ENCODE measurements at regions not wholly inside any gene's neighbourhood (a gene's known extent, or its start where the extent isn't known, plus 50 kb on each side); places are given as distances from the start of the nearest gene placed in this dataset.

DNA sequence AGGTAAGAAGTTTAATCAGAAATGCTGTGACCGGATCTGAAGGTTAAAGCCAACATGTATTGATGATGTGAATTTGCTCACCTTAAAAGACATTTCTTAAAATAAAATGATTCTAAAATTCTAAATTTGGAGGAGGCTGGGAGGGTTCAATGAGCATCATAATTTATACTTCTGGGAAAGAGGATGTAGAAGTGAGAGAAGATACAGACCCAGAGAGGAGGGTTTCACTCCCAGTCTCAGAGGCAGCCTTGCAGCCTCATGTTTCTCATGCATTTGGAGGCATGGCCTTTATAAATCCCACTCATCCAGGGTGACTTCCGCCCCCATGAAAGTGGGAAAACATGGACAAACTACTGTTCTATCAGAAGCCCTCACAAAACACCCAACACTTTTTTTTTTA lies 305.6 kb upstream of the PITRM1 start:
- no peak for FAIRE-seq

DNA sequence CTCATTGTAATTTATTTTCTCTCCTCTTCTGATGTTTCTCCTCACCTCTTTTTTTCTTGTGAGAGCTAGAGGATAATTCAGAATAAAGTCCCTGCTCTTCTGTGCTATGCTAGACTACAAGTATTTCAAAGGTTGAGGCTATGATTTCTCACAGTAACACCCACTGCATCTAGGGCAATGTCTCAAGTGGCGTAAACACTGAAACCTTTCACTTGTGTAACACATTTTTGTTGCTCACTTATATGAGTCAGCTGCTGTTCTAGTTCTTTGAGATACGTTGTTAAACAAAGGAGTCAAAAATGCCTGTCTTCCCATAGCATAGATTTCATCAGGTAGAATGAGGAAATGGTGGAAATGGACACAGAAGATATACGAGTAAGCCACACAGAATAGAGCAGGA lies 305.1 kb upstream of the PITRM1 start:
- no peak for FAIRE-seq

DNA sequence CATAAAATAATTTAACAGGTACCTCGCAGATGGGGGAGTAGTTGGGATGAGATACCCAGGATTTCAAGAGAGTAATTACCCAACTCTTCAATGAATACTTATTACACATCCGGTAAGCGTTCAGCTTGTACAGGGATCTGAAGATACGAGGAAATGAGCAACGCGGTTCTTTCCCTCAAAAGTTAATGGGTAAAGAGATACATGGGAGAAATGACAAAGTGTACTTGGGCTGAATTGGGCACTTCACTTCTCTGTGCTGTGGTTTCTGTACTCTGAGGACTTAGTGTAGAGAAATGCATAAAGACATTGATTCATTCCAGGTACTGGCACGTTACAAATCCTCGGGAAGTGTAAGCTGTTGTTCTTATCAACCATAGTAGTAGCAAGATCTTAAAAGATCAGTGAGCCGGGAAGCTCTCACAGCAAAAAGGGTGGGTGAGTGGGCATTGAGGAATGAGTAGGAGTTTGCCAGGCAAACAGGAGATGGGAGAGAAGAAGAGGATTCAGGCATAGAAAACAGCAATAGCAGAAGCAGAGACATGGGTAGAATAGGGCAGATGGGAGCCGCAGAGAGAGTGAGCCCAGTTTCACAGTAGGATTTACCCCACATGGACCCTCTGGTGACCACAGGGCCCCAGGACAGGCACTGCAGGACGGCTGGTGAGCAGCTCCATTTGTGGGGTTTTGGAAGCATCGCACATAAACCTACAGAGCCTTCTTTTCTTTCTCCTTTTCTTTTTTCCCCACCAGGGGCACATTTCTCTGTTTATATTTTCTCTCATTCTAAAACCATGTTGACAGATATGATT lies 304.3 kb upstream of the PITRM1 start:
- no peak for FAIRE-seq

DNA sequence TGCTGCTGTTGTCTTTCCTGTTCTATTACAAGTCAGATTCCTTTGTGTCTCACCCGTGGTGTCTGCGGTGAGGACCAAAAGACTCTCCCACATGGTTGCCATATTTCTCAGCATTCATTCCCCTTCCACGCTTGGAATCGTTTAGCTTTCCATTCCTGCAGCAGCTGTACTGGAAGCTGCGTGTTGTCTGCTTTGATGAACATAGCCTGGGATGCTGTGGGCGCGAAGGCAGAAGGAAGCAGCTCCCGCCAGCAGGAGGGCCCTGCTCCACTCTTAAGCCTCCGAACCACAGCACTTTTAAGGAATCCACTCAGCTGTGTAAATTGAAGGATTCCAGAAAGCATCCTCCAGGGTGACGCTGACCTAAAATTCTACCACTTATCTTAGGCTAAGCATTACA lies 303.6 kb upstream of the PITRM1 start:
- FAIRE-seq: no peak

DNA sequence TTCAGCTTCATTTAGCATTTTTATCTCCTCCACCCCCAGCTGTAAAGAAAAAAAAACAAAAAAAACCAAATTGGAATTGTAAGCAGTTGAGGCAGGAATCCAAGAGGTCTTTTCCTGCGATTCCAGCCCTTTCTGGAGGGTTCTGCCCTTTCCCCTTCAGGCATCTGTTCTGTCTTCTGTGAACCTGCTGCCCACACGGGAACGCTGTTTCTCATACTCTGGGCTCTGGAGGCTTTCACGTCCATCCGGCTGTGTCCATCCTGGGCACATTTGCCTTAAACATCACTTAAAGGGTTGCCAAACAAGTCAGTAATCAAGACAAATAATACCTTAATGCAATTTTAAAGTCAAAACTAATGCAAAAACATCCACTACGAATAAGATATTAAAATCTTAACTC lies 302.8 kb upstream of the PITRM1 start:
- FAIRE-seq: no peak

DNA sequence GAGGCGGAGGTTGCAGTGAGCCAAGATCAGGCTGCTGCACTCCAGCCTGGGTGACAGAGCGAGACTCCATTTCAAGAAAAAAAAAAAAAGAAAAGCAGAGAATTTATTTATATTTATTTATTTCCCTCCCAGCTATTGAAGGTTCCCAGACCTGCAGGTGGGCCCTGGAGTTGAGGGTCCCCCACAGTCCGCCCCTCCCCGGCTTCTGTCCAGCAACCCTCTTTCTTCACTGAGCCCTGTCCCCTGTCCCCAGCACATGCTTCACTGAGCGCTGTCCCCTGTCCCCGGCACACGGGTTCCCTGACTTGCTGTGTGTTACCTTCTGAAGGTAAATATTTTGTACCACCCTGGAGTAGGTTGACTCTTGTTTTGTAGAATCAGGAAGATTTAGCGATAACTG lies 301.7 kb upstream of the PITRM1 start:
- FAIRE-seq: no peak

DNA sequence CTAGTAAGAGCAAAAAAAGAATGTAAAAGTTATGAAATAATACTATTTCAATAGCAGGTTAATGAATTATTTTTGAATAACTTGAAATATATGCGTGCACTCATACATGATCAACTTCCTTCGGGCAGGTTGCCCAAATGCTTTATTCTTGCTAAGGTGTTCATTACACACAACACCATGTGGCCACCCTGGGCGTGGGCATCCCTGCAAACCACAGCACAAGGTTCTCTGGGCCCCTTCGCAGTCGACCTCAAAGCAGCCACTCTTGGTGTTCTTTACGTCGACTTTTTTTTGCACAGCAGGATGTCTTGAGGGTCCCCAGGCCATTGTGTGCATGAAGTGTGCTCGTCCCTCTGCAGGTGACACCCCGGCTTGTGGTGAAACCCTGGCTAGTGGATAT lies 300.7 kb upstream of the PITRM1 start:
- no peak for FAIRE-seq

DNA sequence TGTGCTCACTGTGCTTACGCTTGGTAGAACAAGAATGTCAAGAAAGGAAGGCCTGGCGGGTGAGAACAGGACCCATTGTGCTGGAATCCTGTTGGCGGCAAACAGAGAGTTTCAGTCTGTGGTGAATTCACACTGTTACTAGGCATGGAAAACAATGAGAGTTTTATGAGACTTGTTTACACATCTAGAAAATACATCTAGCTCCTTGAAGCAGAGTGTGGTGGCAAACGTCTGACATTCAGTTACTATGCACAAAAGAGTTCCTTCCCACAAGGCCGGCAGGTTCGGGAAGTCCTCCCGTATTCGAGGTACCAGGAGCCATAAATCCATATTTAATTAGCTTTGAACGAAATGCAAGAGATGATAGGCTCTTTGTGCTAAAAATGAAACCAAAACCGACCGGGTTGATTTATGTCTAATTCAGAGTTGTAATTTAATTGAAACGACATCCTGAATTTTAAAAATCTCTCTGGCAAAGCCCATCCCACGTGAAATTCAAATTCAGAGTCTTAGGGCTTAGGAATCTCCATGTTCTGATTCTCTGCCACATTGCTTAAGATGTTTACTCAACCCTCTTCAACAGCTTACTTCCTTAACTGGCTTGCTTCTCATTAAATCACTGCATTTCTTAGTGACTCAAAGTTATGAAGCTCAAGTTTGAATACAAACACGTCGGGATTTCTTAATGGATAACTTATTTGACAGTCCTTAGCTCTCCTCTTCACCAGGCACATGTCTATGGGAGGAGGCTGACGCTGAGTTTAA lies 299.9 kb upstream of the PITRM1 start:
- no peak for FAIRE-seq

DNA sequence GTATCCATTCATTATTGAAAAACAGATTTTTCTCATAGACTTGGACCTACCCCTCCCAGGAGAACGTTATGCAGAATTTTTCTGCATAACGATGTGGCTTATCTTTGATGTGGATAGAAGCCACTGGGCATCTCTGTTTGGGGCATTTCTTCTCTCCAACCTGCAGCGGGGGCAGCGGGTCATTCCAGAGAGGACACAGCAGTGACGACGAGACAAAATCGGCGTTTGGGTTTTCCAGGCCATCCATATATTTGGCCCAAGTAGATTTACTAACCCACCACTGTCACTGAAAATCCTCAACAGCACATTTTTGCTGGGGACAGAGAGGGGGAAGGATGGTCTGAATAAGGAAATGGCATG lies 299.3 kb upstream of the PITRM1 start:
- no peak for FAIRE-seq

DNA sequence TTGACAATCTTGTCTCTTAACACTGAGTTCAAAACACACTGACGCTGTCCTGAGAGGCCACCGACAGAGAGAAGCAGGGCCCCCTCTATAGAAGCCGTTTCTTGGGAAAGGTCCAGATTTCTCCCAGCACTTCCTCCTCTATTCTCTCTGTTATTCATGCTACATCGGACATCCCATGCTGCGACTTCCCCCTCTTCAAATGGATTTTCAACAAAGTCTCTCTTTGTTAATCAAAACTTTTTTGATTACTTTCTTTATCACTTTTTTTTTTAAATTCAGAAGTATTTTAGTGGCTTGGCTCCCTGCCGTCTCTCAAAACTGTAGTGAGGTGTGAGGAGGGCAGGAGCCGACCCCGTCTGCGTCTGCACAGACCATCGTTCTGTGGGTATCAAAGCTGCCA lies 298.9 kb upstream of the PITRM1 start:
- no peak for FAIRE-seq

DNA sequence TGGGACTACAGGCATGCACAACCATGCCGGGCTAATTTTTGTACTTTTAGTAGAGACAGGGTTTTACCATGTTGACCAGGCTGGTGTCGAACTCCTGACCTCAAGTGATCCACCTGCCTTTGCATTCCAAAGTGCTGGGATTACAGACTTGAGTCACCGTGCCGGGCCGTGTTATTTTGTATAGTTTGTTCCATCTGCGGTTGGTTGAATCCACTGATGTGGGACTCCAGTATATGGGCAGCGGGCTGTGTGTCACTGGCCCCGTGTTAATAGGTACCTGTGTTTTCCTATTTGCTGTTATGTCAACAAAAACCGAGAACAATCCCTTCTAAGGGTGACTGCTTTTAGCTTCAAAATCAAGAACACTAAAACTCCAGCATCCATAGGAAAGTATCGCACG lies 297.6 kb upstream of the PITRM1 start:
- FAIRE-seq: no peak

DNA sequence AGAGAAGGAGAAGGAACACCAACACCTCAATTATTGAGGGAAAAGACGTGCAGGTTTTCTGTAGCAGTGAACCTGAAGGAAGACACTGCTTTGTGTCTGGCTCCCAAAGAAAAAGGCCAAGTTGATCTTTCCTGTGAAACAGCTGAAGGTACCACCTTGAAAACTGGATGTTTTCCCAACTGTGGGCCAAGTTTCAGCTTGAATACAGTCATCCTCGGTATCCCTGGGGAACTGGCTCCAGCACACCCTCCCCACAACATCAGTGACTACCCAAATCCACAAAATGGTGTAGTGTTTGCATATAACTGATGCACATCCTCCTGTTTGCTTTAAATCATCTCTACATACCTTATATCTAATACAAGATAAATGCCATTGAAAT lies 297.0 kb upstream of the PITRM1 start:
- FAIRE-seq: no peak

DNA sequence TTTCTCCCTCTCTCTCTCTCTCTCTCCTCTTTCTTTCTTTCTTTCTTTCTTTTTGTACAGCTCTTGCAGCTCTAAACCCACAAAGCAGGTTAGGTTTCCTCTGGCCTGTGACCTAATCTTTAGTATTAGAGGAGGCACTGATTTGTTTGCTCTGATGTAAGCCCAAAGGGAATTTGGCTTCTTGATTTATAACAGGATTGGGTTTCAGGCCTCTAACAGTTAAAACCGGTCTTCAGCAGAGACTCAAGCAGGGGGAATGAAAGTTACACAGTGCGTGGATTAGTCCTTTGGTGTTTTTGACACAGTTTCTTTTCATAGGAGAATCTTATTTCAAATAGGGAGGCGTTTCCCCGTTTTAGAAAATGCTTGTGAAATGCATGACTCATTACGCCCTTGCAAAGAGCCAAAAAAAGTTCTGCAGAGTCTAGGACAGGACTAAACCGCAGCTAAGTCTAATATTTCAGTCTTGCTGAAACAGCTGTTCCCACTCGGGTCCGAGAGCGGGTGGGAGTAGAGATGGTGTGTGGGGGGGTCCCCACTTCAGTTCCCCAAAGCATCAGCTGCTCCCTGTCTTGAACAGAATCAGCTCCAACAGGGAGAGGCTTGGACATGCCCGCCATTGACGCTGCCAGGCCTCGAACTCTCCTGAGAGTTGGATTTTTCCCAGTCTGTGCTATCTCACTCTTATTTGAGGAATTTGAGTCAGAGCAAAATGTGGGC lies 296.5 kb upstream of the PITRM1 start:
- no peak for FAIRE-seq

DNA sequence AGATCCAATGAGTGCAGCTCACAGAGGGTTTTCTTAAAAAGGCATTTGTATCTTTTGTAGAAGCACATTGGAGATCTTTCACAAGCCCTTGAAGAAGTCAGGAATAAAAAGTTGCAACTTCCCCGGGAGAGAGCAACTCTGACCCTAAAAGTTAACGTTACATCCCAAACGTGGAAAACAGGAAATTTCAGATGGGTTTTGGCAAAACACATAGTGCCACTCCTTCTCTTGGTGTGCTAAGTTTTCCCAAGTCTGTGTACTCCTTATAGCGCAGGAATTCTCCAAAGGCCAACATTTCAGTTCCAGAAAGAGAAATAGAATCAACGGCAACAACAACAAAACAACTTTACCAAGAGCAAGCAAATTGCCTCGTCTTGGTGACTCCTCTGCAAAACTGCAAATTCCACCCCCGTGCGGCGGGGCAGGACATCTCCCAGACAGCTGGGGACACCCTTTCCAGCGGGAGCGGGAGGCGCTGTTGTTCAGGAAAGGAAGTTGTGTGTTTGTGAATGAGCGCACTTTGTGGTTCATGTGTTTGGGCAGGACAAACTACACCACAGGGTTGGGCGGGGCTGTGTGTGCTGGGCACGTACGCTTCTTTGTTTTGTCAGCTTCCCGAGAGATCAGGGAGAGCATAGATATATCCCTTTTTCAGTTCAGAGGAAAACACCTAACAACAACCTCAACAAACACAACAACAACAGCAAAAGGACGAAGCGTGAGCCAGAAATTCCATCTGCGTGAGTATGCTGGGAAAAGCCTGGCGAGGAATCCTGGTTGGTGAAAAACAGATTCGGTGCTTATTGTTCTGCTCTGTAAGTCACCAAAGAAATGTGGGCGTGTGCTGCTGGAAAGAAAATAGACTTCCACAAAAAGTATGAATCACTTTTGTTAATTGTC lies 294.7 kb upstream of the PITRM1 start:
- no peak for FAIRE-seq

DNA sequence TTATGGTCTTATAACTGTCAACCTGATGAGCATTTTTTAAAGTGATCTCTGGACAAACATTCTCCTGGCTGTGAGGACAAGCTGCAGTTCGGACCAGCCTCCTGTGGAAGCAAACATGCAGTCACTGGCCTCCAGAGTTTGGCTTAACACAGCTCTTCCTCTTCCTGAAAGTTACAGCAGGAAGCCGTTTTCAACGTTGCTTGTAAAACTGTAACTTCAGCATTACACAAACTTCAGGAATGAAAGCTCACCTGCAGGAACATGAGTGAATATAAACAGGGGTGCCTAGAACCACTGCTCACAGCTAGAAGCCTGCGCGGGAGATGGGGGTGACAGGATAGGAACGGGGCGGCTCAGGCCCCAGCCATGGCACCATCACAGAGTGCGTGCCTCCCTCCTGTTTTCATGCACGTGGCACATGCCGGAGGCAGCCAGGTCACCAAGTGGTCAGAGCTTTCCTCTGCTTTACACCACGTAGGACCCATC lies 292.9 kb upstream of the PITRM1 start:
- no peak for FAIRE-seq

DNA sequence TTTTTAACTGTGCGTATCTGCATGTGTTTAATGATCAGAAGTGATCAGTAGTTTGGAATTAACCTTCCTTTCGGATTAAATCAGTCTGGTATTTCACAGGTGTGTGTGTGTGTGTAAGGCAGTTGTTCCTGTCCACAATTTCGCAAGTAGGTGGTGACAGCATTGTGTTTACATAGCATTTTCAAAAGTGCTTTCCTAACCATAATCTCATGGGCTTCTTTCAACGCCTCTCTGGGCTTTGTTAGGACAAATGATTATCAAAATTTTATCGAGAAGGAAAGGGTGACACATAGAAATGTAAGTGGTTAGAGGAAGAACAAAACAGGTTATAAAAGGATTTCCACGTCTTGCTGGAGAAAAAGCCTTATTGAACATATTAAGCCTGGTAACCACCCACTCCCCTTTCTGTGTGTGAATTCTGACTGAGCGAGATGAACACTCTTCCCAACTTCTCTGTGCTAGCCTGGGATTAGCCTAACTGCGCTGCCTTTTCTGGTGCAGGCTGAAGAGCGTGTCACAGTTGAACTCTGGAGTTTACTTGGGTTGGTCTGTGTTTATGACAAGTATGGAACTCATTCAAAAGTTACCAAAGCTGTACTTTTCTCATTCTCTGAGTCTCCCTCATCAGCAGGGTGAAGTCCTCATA lies 292.3 kb upstream of the PITRM1 start:
- no peak for FAIRE-seq

DNA sequence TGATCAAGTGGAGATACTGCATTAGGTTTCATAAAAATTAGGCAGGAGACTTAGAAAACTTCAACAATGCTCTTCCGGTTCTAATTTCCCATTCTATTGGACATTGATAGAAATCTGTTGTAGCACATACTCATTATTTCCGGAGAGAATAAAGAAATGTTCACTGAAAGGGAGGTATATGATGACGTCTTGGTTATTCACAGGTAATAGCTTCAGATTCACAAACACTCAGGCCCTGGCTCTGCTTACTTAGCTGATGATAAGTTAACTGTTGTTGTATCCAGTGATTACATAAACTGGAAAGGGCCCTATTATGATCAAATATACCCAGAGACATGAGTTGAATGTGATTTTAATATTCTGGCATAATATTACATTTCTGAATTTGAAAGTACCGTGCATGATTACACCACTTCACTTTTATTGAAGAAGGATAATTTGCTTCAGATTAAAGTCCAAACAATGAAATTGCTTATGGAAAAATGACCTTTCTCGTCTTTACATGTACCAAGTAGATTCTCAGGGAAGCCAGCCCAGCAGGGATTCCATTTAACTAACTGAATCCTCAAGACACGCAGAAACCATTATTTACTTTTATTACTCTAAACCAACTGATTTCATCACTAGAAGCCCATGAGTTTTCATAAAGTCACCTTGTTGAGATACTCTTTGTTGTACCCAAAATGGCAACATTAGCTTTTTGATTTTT lies 288.0 kb upstream of the PITRM1 start:
- FAIRE-seq: no peak

DNA sequence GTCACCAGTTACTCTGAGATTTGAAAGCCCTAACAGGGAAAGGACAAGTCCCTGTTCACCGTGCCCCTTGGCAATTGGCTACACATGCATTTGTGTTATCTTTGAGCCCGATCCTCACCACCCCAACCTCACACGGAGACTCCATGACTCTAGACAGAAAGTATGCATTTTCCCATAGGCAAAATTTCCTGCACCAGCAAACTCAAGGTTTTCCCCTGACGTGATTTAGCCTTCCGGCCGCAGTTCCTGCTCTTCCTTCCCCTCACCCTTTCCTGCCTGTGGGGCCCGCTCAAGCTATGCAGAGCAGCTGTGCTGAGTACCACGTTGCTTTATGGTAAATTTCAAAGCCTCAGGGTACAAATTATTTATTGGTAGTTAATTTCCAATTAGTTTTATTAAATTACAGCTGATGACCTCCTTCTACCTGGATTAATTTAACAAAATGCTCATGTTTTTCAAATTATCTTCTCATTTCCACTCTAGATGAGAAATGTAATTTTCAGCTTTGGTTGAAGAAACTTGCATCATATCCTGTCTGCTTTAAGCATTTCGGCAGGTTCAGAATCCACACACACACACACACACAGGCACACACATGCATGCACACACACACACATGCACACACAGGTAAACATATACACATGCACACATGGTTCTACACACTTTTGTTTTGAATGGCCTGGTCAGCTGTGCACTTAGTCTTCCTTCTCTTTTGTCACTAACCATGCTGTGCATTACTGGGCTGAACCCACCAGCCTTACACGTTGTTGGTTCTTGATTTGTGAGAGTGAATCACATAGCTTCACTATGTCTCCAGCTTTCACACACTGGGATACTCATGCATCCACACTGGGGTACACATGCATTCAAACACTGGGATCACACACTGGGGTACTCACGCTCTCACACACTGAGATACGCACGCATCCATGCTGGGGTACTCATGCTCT lies 283.1 kb upstream of the PITRM1 start:
- FAIRE-seq: no peak

DNA sequence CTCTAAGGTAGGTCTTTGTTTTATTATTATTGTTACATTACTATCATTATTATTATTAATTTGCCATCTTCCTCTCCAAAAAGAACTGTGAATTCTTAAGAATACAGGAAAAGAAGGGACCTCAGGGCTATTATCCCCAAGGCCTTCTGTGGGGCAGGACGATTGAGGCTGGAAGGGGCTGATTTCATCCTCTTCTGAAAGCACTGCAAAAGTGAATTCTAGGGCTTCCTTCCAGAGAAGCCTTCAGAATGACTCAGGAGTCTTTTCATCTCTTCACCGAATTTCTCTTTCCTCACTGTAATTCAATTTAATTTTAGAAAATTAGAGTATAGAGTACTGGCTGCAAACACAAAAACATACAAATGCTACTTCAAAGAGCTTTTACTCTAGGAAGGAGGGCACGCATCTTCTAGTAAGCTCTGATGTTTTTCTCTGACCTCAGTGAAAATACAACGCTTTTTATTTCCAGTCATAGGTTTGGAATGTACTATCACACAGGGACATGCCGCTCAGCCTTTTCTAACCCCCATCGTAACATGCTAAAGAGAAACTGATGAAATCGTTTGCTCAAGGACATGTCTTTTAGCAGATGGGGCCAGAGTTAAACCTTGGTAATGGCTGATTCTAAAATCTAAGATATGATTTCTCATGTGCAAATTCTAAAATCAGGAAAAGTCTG lies 280.2 kb upstream of the PITRM1 start:
- FAIRE-seq: no peak

DNA sequence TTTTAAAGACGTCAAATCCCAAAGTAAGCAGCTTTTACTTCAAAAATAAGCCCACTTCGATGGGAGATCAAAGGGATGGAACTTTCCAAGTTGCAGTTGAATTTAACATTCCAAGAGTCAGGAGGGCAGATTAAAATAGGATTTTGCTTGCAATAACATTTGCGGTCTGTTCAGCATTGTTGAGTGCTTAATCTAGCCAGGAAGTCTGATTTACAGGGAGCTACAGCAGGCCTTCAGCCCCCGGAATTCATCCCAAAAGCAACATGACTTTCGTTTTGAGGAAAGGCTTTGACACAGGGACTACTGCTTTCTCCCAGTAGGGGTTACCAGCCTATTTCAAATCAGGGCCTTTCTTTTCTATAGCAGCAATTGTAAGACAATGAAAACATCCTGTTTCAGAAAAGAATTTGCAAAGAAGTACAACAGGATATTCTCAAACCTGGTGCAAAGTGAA lies 279.6 kb upstream of the PITRM1 start:
- FAIRE-seq: no peak
